ENCODE measurements at regions not wholly inside any gene's neighbourhood (a gene's known extent, or its start where the extent isn't known, plus 50 kb on each side); places are given as distances from the start of the nearest gene placed in this dataset.

- no peak for TF ChIP-seq SPI1 (IDR thresholded peaks at IDR 0.05; ENCODE audit: borderline replicate concordance, low read depth)
- no peak for TF ChIP-seq GABPA (IDR thresholded peaks at IDR 0.05; ENCODE audit: low read depth)
- no peak for TF ChIP-seq CTCF (IDR thresholded peaks at IDR 0.05; ENCODE audit: insufficient read depth, low read length)
- TF ChIP-seq REST (IDR thresholded peaks at IDR 0.05; ENCODE audit: insufficient replicate concordance, low read depth), result no peak
- TF ChIP-seq POLR2AphosphoS5 (IDR thresholded peaks at IDR 0.05; ENCODE audit: low read depth), result no peak
- no peak for DNase-seq (ENCODE audit: low read depth in 1 of 2, low spot score in 1 of 2)
Measured at GRCh38 chr12:33581613-33582122, 142.0 kb upstream of the SYT10 start.

GRCh38 chr12:33586576-33586975, 147.0 kb upstream of the SYT10 start:
- no peak for TF ChIP-seq GABPA (IDR thresholded peaks at IDR 0.05; ENCODE audit: low read depth)
- no peak for TF ChIP-seq REST (IDR thresholded peaks at IDR 0.05; ENCODE audit: insufficient replicate concordance, low read depth)
- TF ChIP-seq POLR2AphosphoS5 (IDR thresholded peaks at IDR 0.05; ENCODE audit: low read depth), result no peak
- TF ChIP-seq CTCF (IDR thresholded peaks at IDR 0.05; ENCODE audit: insufficient read depth, low read length), result no peak
- no peak for TF ChIP-seq SPI1 (IDR thresholded peaks at IDR 0.05; ENCODE audit: borderline replicate concordance, low read depth)
- Histone ChIP-seq H3K27ac (replicated peaks) (no peak overlapping the region), H3K4me3 (replicated peaks; ENCODE audit: insufficient read depth, low read length) (no peak overlapping the region), H3K27me3 (ENCODE audit: insufficient read depth, poor library complexity, severe bottlenecking) (no peaks in the 10 kb centered on the region)
- no peak for DNase-seq (ENCODE audit: low read depth in 1 of 2, low spot score in 1 of 2)

More at GRCh38 chr12:33581613-33582122, 142.0 kb upstream of the SYT10 start:
- Histone ChIP-seq H3K27me3 (ENCODE audit: insufficient read depth, poor library complexity, severe bottlenecking) (no peaks in the 10 kb centered on the region), H3K4me3 (replicated peaks; ENCODE audit: insufficient read depth, low read length) (no peak overlapping the region), H3K27ac (replicated peaks) (no peak overlapping the region)

- H3K27me3 ChIP-seq (ENCODE audit: insufficient read depth, poor library complexity, severe bottlenecking), result no peaks in the 10 kb centered on the region
- no peak overlapping the region; the same call in 1 of the 2 replicates for H3K27ac ChIP-seq (replicated peaks)
- no peak overlapping the region for H3K4me3 ChIP-seq (replicated peaks; ENCODE audit: insufficient read depth, low read length)
- no peak for TF ChIP-seq REST (IDR thresholded peaks at IDR 0.05; ENCODE audit: insufficient replicate concordance, low read depth)
- DNase-seq (ENCODE audit: low read depth in 1 of 2, low spot score in 1 of 2), result no peak
Measured at GRCh38 chr12:33587354-33587753, 147.7 kb upstream of the SYT10 start.
